ENCODE measurements at regions not wholly inside any gene's neighbourhood (a gene's known extent, or its start where the extent isn't known, plus 50 kb on each side); places are given as distances from the start of the nearest gene placed in this dataset.
"Not testable (repeated sequence)": the region's sequence is repeated elsewhere in the genome, so short reads cannot be mapped to it uniquely, and the experiment has no call there.

GRCh38 chr5:82886911-82887310 lies 190.3 kb downstream of the TMEM167A start:
- no peak for DNase-seq

- DNase-seq, result no peak
Measured at GRCh38 chr5:82885627-82886389, 191.4 kb downstream of the TMEM167A start.

GRCh38 chr5:82884821-82885471 lies 192.2 kb downstream of the TMEM167A start:
- DNase-seq, result no peak

GRCh38 chr5:82882316-82882715 lies 194.9 kb downstream of the TMEM167A start:
- DNase-seq, result no peak

GRCh38 chr5:82881571-82882174 lies 195.5 kb downstream of the TMEM167A start:
- DNase-seq, result no peak

GRCh38 chr5:82879089-82879488 lies 198.1 kb downstream of the TMEM167A start:
- DNase-seq, result no peak

GRCh38 chr5:82873452-82873851 lies 203.7 kb downstream of the TMEM167A start:
- DNase-seq, result no peak

GRCh38 chr5:82872321-82873288 lies 204.6 kb downstream of the TMEM167A start:
- DNase-seq, result not testable (repeated sequence)

GRCh38 chr5:82865625-82866024 lies 211.6 kb downstream of the TMEM167A start:
- DNase-seq, result no peak

GRCh38 chr5:82863266-82863665 lies 213.9 kb downstream of the TMEM167A start:
- no peak for DNase-seq

GRCh38 chr5:82862711-82863110 lies 214.5 kb downstream of the TMEM167A start:
- no peak for DNase-seq

- DNase-seq, result no peak
Measured at GRCh38 chr5:82862261-82862660, 214.9 kb downstream of the TMEM167A start.

- no peak for DNase-seq
Measured at GRCh38 chr5:82861701-82862100, 215.5 kb downstream of the TMEM167A start.

GRCh38 chr5:82859451-82860140 lies 217.6 kb downstream of the TMEM167A start:
- DNase-seq, result no peak

- DNase-seq, result no peak
Measured at GRCh38 chr5:82858151-82859025, 218.8 kb downstream of the TMEM167A start.

GRCh38 chr5:82855893-82856550 lies 221.2 kb downstream of the TMEM167A start:
- no peak for DNase-seq

- DNase-seq, result no peak
Measured at GRCh38 chr5:82854956-82855355, 222.2 kb downstream of the TMEM167A start.

GRCh38 chr5:82851471-82851870 lies 225.7 kb downstream of the TMEM167A start:
- no peak for DNase-seq

GRCh38 chr5:82850393-82850792 lies 226.8 kb downstream of the TMEM167A start:
- DNase-seq, result no peak

- DNase-seq, result no peak
Measured at GRCh38 chr5:82849885-82850284, 227.3 kb downstream of the TMEM167A start.

- no peak for DNase-seq
Measured at GRCh38 chr5:82847562-82847961, 229.6 kb downstream of the TMEM167A start.

Data from CD4-positive, alpha-beta T cell treated with Interleukin-17A for 1 hour (primary cell).